ENCODE measurements at regions not wholly inside any gene's neighbourhood (a gene's known extent, or its start where the extent isn't known, plus 50 kb on each side); places are given as distances from the start of the nearest gene placed in this dataset.

DNA sequence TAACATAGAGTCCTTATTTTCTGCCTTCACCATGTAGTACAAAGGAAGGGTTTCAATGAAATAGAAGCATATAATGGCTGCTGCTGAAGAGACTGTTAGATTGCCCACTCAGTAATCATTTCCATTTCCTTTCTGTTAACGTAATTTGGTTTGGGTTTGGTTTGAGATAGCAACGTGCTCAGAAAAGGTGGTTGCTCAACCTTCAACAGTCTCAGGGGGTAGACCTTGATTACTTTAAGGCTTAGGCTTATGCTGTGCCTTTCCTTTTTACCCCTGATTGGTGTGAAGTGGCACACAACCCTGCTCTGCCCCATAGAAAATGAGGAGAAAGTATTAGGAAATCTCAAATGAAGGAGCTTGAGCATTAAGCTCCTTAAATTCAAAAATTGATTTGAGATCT, 163.7 kb upstream of the TP63 start:
- TF ChIP-seq, protein P1, sequence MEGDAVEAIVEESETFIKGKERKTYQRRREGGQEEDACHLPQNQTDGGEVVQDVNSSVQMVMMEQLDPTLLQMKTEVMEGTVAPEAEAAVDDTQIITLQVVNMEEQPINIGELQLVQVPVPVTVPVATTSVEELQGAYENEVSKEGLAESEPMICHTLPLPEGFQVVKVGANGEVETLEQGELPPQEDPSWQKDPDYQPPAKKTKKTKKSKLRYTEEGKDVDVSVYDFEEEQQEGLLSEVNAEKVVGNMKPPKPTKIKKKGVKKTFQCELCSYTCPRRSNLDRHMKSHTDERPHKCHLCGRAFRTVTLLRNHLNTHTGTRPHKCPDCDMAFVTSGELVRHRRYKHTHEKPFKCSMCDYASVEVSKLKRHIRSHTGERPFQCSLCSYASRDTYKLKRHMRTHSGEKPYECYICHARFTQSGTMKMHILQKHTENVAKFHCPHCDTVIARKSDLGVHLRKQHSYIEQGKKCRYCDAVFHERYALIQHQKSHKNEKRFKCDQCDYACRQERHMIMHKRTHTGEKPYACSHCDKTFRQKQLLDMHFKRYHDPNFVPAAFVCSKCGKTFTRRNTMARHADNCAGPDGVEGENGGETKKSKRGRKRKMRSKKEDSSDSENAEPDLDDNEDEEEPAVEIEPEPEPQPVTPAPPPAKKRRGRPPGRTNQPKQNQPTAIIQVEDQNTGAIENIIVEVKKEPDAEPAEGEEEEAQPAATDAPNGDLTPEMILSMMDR (IDR thresholded peaks at IDR 0.05; ENCODE audit: insufficient read depth, low read length) = no peak
- no peak for TF ChIP-seq POLR2AphosphoS5 (IDR thresholded peaks at IDR 0.05; ENCODE audit: low read depth)
- TF ChIP-seq GABPA (IDR thresholded peaks at IDR 0.05; ENCODE audit: low read depth) = no peak
- TF ChIP-seq, protein P2, sequence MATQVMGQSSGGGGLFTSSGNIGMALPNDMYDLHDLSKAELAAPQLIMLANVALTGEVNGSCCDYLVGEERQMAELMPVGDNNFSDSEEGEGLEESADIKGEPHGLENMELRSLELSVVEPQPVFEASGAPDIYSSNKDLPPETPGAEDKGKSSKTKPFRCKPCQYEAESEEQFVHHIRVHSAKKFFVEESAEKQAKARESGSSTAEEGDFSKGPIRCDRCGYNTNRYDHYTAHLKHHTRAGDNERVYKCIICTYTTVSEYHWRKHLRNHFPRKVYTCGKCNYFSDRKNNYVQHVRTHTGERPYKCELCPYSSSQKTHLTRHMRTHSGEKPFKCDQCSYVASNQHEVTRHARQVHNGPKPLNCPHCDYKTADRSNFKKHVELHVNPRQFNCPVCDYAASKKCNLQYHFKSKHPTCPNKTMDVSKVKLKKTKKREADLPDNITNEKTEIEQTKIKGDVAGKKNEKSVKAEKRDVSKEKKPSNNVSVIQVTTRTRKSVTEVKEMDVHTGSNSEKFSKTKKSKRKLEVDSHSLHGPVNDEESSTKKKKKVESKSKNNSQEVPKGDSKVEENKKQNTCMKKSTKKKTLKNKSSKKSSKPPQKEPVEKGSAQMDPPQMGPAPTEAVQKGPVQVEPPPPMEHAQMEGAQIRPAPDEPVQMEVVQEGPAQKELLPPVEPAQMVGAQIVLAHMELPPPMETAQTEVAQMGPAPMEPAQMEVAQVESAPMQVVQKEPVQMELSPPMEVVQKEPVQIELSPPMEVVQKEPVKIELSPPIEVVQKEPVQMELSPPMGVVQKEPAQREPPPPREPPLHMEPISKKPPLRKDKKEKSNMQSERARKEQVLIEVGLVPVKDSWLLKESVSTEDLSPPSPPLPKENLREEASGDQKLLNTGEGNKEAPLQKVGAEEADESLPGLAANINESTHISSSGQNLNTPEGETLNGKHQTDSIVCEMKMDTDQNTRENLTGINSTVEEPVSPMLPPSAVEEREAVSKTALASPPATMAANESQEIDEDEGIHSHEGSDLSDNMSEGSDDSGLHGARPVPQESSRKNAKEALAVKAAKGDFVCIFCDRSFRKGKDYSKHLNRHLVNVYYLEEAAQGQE (IDR thresholded peaks at IDR 0.05; ENCODE audit: insufficient replicate concordance, low read depth) = no peak
- no peak for TF ChIP-seq SPI1 (IDR thresholded peaks at IDR 0.05; ENCODE audit: borderline replicate concordance, low read depth)

Data from HL-60 (cell line).